GM18858 (cell line): ENCODE measurements at regions not wholly inside any gene's neighbourhood (a gene's known extent, or its start where the extent isn't known, plus 50 kb on each side); places are given as distances from the start of the nearest gene placed in this dataset.

ENCODE experiments used
- ATAC-seq: cut with Tn5 transposase; IDR thresholded peaks from one replicate; pipeline ENCODE4 v1.9.1; 2021; ENCODE audit not compliant: unreplicated experiment

DNA sequence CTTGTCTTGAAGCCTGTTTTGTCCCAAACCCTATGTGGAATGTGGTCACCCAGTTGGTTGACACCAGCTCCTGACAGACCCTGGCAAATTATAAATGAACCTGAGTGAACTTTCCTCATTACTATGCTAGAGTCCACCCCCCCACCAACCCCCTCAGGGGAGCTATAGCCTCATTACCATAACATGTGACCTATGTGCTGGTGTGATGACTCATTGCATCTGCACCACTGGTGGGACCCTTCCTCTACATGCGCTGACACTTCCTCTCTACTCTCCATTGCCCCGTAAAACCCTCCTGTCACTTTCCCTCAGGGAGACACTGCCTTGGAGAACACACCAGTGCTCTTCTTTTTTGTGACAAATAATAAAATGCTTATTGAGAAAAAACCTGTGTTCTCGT is 105.0 kb upstream of the SESN3 start:
- no peak for ATAC-seq

- ATAC-seq, result no peak
Measured at GRCh38 chr11:95331161-95331560, 100.2 kb upstream of the SESN3 start.

- ATAC-seq, result no peak
Measured at GRCh38 chr11:95330302-95330701, 99.3 kb upstream of the SESN3 start.

DNA sequence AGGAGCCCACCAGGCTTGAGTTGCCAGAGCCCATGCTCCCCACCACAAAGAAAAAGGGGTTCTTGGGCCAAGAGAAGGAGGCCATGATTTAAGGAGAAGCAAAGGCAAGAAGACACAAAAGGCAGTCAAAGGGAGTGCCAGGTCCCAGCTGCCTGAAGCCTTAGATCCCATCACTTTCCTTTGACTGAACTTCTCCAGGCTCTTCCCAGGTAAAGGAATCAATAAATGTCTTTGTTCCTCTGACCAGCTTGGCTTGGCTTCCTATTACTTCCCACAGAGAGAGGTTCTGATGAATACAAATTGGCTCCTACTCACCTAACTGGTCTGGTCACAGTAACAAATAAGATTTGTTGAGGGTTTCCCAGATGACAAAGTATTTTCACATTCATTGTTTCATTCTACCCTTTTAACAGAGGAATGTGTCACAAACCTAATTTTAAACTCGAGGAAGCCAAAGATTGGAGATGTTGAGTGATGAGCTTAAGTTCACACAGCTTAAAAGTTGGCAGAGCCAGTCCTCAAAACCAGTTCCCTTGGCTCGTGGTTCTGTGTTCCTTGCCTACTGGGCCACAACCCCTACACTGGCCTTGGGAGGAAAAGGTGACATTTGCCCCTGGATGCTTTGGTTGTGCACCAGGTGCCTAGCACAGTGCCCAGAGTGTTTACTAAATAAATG is 96.4 kb upstream of the SESN3 start:
- ATAC-seq, result no peak

- ATAC-seq, result no peak
Measured at GRCh38 chr11:95325777-95326258, 94.8 kb upstream of the SESN3 start.

DNA sequence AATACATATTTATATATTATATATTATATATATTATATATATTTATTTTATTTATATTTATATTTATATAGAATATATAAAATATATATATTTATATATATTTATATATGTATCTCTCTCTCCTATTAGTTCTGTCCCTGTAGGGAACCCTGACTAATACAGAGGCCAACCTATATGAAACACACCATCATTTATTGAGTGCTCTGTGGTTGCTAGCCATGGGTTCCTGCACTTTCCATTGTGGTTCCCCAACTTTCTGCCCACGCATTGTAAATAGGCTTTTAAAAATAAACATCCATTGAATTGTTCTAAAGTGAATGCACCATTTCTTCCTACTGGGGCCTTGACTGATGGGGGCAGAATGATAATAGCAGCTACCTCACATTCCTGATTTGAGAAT is 93.8 kb upstream of the SESN3 start:
- no peak for ATAC-seq

- no peak for ATAC-seq
Measured at GRCh38 chr11:95322539-95322938, 91.5 kb upstream of the SESN3 start.

DNA sequence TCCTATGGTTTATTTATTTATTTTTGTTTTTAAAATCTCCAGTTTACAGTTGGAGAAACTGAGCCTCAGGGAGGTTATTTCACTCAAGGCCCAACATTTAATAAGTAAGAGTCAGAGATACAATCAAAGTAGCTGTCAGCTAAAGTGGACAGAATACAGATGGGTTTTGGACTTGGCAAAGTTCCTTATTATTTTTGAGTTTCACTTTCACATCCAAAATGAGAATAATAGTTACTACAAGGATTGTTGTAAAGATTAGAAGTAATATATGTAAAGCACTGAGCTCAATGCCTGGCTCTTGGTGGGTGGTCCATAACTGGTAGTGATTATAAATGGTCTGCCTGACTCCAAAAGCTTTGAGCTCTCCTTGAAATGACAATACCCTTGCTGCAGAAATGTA is 87.5 kb upstream of the SESN3 start:
- no peak for ATAC-seq

DNA sequence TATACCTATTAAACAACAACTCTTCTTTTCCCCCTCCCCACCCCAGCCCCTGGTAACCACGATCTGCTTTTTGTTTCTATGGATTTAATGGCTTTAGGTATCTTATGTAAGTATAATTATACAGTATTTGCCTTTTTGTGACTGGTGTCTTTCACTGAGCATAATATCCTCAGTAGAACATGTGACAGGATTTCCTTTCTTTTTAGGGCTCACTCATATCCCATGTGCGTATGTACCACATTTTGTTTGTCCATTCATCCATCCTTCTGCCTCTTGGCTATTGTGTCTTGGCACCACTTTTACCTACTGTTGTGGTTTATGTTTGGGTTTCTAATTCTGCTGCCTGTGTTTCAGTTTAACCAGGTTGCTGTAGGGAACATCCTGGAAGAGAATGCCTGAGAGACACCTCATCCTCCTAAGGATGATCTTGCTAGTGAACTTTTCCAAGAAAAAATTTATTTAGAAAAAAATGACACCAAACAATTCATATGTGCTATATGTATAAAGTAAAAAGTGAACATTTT is 77.6 kb upstream of the SESN3 start:
- no peak for ATAC-seq

DNA sequence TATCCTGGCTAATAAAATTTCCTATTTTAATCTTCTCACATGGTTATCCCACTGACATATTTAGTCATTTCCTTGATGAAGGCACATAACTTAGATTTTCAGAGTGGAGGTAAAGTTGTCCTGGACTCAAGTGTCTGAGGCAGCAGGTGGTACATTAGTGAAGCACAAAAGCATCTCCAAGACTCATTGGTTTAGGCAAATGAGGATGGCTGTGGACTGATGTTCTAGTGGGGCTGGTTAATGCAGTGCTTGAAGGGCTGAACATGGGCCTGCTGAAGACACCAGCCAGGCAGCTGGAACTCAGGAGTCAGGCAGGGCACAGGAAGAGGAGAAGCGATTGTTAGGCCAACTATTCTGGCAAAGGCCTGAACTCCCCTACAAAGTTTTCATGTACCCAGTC is 76.3 kb upstream of the SESN3 start:
- no peak for ATAC-seq

GRCh38 chr11:95306801-95307200 is 75.8 kb upstream of the SESN3 start:
- ATAC-seq, result no peak

DNA sequence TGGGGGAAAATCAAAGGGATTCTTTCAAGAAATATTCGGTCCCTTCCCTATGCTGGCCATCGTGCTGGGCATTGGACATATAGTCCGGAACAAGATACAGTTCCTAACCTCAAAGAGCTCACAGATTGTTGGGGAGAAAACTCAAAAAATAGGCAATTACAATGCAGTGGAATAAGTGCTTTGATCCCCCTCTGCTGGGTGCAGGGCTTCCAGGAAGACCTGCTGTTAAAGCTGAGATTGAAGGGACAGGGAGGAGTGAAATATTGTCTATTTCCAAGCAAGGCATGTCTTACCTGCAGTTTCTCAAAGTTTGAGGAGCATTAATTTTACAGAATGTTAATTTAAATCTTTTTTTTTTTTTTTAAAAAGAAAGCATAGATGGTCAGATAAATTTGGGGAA is 75.1 kb upstream of the SESN3 start:
- no peak for ATAC-seq

GRCh38 chr11:95305705-95306104 is 74.7 kb upstream of the SESN3 start:
- ATAC-seq, result no peak

GRCh38 chr11:95304777-95305176 is 73.8 kb upstream of the SESN3 start:
- no peak for ATAC-seq

- no peak for ATAC-seq
Measured at GRCh38 chr11:95302211-95302610, 71.2 kb upstream of the SESN3 start.

- no peak for ATAC-seq
Measured at GRCh38 chr11:95301474-95301873, 70.5 kb upstream of the SESN3 start.

DNA sequence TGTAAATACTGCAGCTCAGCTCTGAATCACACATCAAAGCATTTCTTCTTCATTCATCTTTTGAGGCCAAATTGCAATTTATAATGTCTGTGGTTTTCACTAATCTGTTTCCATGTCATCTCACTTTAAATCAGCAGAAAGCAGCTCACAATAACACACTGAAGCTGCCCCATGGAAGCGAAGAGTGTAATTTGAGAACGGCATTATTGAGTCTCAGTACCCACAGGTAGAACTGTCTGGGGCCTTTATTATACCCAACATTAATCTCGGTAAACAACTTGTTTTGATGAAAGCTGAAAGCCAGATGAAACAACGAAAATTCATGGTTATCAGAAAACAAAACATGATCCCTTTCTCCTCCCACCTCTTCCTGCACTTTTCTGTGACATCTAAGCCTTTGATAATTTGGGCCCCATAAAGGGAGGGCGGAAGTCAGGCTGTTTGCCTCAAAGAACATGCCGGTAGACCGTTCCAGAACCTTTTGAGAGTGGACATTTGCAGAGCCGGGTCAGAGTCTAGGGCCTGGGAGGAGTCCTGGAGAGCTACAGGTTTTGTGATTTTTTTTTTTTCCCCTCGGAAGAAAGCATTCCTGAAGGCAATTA is 68.2 kb upstream of the SESN3 start:
- no peak for ATAC-seq

DNA sequence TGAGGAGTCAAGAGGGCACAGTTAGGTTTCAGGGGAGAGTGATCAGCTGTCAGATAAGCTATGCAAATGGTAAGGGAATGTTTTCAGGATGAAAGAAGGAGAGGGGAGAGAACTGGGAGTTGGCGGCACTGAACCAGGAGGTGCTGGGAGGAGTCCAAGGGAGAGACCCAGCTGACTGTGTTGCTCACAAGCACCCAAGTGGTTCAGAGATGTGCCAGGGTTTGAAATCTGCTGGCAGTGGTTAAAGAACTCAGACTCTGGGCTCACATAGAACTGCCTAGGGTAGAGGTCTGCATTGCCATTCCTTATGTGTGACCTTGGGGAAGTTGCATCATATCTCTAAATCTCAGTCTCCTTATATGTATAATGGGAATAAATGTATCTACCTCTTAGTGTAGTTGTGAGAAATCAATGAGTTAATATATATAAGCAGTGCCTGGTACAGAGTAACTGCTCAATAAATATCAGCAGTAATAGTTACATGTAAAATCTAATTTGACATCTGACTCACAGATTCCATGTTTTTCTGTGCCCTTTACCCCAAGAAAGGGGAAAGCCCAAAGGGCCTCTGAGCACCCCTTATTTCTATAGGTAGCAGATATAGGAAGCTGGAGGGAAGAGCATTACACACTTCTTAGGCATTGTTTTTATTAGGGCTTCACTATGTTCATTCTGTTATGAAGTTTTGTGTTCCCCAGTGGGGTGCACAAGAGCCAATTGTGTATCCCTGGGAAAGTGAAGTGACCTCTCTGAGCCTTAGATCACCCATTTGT is 66.9 kb upstream of the SESN3 start:
- no peak for ATAC-seq

DNA sequence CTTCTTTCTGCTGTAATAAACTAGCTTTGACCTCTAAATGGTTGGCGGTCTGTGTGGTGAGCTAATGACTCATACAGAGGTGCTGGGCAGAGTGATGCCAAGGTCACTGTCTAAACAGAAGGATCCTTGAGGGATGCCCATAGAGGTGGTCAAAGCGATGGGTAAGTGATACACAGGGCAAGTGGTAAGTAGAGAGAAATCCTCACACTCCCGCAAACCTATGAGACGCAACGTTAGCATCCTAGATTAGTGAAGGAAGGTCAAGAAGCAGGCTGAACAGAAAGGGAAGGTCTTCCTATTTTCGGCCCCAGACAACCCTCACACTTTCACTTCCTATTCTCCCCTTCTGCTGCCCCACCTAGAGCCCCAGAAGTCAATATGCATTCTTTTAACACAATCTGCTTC is 65.6 kb upstream of the SESN3 start:
- peak; percentile 91 for ATAC-seq

- ATAC-seq, result peak; percentile 5
Measured at GRCh38 chr11:95296165-95296564, 65.2 kb upstream of the SESN3 start.

DNA sequence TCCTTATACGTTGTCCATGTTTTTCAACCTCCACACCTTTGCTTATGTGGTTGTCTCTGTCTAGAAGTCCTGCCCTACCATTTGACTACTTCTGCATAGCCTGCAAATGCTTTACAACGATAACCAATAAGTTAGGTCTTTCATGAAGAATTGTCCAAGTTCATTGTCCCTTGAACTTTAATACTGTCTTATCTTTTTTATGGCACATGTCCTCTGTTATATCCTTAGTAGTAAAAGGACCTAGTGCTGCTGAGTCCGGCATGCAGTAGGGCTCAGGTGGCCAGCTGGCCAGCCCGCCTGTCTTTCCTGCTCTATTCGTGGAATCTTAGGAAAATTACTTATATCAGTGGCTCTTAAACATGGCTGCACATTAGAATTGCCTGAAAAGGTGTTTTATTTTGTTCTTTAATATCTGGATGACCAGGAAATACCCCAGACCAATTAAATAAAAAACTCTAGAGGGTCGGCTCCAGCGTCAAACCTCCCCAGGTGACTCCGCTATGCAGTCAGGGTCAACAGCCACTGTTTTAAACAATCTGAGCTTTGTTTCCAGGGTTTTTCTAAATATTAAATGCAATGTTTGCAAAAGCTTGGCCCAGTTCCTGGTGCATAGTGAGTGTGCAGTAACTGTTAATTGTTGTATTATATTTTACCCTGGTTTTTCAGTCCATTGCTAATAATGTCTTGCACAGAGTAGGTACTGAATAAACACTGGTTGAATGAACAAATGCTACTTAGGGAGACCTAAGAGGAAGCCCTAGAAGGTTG is 64.6 kb upstream of the SESN3 start:
- ATAC-seq, result no peak
